Globus pallidus (tissue), 1 donor: ENCODE measurements at regions not wholly inside any gene's neighbourhood (a gene's known extent, or its start where the extent isn't known, plus 50 kb on each side); places are given as distances from the start of the nearest gene placed in this dataset.
"Not testable (repeated sequence)": the region's sequence is repeated elsewhere in the genome, so short reads cannot be mapped to it uniquely, and the experiment has no call there.

ENCODE experiments used
- DNase-seq: peaks from one replicate; pipeline ENCODE4 v3.0.0-alpha.2; 2015; ENCODE audit warnings: low spot score

DNA sequence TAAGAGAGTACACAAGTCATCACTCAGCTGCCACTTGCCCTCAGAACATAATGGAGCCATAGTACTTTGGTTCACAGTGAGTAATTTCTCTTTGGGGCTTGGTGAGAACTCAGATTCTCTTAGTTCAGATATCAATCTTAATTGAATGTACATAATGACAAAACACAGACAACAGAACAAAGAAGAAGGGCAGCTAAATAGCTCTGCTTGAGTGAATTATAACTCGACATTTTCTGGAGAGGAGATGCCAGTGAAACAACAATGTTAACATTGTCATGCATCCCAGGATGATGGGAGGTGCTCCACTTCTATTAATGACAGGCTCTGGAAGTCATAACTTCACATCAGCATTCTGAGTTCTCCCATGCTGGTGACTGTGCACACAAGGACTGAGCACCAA, 508.1 kb downstream of the TMEM135 start:
- no peak for DNase-seq

DNA sequence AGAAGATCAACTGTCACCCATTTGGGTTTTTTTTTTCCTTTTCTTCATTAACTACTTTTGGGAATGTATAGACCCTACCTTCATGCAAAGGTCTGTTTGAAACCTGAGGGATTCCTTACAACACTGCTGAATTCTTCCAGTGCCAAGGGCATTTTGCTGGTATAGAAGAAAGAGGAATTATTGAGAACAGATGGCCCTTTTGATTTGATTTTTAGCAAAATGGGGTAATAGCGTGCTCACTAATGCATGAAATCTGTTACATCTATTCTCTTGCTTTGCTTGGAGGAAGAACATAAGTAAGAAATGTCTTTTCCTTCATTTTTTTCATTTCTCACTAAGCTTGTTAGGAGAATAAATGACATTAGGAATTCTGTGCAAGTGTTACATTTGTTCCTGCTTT, 501.9 kb downstream of the TMEM135 start:
- no peak for DNase-seq

DNA sequence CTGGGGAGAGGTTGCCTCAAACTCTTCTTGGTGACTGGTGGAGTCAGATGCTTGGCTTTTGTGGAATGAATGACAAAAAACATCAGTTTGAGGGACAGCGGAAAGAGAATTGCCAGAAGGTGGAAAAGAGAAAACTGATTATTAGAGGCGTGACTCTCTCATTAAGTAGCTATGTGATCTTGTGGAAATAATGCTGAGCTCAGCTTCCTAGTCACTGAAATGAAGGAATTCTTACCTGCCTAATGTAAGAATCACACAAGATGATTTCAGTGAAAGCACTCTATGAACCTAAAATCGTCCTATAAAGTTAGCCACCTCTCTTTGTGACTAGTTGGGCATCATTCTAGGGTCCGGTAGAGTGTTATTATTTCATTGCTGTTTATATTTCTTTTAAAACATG, 498.8 kb downstream of the TMEM135 start:
- no peak for DNase-seq

DNA sequence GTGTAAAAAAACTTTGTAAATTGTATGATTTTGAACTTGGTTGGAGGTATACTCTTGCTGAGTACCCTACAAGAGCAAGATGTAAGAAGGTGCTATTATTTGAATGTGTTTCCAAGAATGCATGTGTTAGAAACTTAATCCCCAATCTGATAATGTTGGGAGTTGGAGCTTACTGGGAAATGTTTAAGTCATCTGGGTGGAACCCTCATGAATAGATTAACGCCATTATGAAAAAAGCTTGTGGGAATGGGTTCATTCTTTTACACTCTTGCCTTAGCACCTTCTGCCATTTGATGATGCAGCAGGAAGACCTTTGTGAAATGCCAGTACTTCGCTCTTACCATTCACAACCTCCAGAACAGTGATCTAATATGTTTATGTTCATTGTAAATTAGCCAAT, 498.3 kb downstream of the TMEM135 start:
- DNase-seq, result no peak

DNA sequence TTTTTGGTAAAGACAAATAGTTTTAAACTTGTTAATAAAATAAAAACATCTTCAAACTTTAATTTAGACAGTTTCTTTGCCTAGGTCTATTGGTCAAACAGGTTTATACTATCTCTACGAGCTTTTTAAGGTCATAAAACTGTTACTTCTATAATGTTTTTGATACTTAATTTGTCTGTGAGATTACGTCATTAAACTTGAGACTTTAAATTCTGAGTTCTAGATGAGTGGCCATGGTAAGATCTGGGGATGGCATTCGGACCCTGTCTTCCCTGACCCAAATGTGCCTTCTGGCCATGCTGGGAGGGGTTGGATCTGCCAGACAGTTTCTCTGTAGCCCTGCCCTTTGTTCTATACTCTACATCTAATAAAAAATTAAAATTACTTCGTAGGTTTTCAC, 497.8 kb downstream of the TMEM135 start:
- no peak for DNase-seq

DNA sequence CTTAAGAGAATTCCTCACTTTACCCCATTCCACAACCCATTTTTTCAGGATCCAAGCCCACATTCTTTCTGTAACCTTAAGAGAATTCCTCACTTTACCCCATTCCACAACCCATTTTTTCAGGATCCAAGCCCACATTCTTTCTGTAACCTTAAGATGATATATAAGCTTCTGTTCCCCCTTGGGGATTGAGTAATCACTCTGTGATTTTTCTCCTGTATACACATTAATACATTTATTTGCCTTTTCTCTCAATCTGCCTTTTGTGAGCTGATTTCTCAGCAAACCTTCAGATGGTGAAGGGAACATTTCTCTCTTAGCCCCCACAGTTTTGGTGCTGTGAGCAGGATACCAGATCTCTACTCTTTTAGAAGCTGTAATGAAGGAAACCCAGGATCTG, 494.1 kb downstream of the TMEM135 start:
- not testable (repeated sequence) for DNase-seq

DNA sequence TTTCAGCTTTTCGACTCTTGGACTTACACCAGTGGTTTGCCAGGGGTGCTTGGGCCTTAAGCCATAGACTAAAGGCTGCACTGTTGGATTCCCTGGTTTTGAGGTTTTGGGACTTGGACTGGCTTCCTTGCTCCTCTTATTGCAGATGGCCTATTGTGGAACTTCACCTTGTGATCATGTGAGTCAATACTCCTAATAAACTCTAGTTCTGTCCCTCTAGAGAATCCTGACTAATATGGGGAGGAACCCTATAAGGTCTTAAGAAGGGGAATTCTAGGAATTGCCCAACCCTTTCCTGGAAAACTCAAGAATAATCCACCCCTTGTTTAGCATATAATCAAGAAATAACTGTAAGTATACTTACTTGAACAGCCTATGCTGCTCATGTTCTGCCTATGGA, 491.8 kb downstream of the TMEM135 start:
- DNase-seq, result no peak

DNA sequence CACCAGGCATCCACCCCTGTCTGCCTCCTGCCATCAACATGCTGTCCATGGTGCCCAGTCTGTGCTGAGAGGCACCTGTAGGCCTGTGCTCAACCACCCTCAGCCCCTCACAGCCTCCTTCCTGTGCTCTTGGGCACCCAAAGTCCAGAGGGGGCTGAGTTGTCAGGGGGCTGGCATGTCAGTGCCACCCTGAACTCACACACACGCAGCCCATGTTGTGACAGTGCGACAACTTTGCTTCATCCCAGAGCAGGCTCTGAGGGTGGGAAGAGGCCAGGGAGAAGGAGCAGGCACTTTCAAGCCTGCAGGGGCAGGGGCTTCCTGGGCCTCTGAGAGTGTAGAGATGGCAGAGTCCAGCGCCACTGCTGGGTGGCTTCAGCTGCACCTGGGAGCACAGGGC, 491.0 kb downstream of the TMEM135 start:
- DNase-seq, result no peak

DNA sequence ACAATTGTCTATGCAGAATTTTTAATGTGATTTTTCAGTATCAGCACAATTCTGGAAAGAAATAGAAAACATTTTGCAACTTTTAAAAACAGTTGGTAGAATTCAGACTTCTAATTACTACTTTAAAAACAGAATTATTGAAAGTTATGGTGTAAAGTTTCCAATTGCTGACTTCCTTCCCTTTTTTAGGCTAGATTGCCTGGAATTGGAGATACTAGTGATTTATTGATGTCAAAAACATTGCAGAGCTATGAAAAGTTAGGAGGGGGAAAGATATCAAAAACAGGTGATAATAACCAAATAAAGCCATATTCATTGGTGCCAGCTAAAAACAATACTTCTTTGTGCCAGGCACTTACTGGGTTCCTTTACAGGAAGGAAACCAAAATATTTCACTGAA, 485.5 kb downstream of the TMEM135 start:
- DNase-seq, result no peak

DNA sequence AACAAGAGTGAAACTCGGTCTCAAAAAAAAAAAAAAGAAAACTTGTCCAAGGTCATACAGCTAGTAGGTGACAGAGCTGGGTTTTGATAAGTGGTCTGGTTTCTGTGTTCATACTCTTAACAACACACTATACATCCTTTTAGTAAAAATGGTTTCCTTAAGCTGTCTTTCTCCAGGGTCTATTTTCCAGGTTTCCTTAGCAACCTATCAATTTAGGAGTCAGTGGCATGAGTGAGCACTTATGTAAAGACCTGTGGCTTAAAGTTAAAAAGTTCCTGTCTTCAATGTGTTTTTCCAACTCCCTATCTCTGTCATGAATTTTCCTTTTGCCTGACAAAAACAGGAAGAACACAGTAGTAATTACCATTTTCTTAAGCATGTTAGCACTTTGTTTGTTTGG, 480.5 kb downstream of the TMEM135 start:
- DNase-seq, result no peak

DNA sequence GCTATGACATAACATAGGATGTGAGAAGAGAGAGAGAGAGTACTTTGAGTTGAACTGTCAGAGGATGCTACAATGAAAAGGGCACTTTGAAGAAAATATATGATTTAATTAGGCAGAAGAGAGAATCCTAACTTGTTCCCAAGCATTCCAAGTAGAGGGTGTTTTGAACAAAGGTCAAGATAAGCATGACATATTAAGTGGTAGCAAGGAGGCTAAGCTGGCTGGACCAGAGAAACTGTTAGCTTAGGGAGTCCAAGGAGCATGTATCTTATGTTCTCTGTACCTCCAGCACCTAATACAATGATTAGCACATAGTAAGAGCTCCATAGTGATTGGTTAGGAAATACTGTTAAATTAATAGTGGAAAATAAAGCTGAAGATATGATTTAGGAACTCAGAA, 479.6 kb downstream of the TMEM135 start:
- no peak for DNase-seq

DNA sequence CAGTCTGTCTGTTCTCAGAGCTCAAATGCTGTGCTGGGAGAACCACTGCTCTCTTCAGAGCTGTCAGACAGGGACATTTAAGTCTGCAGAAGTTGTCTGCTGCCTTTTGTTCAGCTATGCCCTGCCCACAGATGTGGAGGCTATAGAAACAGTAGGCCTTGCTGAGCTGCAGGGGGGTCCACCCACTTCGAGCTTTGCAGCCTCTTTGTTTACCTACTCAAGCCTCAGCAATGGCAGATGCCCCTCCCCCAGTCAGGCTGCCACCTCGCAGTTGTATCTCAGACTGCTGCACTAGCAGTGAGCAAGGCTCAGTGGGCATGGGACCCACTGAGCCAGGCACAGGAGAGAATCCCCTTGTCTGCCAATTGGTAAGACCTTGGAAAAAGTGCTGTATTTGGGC, 470.0 kb downstream of the TMEM135 start:
- not testable (repeated sequence) for DNase-seq

DNA sequence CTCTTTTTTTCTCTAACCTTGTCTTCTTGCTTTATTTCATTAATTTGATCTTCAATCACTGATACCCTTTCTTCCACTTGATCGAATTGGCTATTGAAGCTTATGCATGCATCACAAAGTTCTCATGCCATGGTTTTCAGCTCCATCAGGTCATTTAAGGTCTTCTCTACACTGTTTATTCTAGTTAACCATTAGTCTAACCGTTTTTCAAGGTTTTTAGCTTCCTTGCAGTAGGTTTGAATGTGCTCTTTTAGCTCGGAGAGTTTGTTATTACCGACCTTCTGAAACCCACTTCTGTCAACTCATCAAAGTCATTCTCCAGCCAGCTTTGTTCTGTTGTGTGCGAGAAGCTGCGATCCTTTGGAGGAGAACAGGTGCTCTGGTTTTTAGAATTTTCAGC, 469.2 kb downstream of the TMEM135 start:
- not testable (repeated sequence) for DNase-seq

DNA sequence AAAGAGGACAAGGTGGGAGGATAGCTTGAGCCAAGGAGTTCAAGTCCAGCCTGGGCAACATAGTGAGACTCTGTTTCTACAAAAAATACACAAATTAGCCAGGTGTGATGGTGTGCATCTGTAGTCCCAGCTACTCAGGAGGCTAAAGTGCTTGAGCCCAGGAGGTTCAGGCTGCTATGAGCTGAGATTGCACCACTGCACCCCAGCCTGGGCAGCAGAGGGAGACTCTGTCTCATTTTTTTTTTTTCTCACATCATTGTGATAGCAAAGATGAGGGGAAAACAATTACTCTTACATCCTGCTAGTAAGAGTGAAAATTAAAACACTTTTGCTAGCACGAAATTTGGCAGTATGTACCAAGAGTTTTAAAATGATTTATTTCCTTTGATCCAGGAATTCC, 463.7 kb downstream of the TMEM135 start:
- DNase-seq, result no peak

DNA sequence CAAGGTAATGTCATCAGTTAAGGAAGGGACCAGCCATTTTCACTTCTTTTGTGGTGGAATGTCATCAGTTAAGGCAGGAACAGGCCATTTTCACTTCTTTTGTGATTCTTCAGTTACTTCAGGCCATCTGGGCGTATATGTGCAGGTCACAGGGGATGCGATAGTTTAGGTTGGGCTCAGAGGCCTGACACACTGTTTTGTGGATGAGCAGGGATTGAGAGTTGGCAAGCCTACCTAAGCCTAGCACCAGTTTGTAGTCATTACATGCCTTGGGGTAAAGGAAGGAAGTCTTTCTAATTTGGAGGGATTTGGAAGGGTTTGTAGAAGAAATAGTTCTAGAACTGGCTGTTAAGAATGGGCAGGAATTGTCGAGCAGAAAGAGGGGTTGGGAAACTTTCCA, 457.2 kb downstream of the TMEM135 start:
- DNase-seq, result not testable (repeated sequence)

DNA sequence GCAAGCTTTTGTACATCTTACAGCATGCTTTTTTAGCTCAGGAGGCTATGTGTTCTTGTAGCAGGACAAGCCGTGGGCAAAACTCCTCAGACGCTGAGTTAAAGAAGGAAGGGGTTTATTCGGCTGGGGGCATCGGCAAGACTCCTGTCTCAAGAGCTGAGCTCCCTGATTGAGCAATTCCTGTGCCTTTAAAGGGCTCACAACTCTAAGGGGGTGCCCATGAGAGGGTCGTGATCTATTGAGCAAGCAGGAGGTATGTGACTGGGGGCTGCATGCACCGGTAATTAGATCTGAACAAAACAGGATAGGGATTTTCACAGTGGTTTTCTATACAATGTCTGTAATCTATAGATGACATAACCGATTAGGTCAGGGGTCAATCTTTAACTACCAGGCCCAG, 456.3 kb downstream of the TMEM135 start:
- DNase-seq, result not testable (repeated sequence)

DNA sequence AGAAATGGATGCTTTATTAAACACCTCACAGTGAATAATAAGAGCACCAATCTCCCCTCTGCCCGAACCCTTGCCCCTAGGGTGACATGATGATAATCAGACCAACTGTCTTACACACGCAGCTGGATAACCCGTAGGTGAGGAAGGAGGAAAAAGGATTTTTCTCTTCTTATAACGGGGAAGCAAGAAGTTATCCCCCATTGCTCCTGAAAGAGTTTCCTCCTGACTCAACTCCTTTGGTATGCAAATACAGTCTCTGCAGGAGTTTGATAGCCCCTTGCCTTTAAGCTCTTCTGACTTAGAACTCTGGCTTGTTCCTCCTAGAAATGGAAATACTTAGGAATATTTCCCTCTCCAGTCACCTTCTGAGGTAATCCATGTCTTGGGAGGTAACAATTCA, 455.8 kb downstream of the TMEM135 start:
- no peak for DNase-seq

DNA sequence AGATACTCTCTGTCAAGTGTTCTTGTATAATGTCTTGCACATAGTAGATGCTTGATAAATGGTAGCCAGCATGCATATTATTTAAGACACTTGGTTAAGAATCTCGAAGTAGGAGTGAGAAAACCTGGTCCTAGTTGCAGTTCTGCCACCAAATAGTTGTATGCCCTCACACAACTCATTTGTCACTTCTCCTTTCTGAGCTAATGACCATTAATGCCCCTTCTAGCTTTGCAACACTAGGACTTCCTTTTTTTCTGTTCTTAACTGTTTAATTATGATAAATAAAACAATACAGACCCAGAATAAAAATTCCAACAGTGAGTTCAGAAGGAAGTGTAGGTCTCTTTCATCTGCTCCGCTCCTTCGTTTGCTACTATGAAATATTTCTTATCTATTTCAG, 453.6 kb downstream of the TMEM135 start:
- no peak for DNase-seq

DNA sequence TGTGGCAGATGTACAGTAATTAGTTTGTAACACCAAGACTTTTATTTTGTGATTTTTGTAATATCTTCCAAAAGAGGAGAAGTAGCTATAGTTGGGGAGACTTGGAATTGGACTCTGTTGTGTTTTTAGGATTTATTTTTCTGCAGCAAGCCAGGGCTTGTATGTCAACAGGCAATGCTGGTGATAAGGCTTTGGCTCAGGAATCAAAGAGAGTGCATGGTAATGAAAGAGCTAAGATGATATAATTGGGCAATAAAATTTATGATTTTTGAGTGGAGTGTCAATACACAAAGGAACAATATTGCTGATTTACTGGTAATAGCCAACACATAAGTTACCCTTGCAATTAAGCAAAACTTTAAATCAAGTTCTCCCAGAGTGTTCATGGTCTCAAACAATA, 452.9 kb downstream of the TMEM135 start:
- no peak for DNase-seq

DNA sequence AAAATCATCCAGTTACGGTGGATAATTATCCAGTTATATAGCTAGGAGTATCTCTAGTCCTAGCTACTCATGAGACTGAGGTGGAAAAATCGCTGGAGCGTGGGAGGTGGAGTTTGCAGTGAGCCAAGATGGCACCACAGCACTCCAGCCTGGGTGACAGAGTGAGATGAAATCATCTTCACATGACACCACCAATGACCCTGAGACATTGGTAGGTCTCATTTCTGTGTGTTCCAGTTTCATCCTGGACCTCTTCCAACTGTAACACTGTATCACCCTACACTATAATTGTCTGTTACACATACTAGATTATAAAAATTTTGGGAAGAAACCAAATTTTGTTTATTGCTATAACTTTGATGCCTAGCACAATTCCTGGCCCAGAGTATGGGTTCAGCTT, 446.8 kb downstream of the TMEM135 start:
- no peak for DNase-seq

DNA sequence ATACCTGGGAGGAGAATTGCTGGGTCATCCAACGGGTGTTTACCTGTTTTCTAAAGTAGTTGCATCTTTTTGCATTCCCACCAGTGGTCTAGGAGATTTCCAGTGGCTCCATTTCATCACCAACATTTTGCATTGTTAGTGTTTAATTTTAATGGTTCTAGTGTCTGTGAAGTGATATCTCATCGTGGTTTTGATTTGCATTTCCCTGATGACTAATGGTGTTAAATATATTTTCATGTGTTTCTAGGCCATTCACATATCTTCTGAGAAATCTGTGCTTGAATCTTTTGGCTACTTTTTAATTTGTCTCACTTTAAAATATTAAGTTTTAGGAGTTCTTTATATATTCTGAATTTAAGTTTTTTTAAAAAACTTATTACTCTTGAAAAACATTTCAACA, 439.6 kb downstream of the TMEM135 start:
- no peak for DNase-seq

DNA sequence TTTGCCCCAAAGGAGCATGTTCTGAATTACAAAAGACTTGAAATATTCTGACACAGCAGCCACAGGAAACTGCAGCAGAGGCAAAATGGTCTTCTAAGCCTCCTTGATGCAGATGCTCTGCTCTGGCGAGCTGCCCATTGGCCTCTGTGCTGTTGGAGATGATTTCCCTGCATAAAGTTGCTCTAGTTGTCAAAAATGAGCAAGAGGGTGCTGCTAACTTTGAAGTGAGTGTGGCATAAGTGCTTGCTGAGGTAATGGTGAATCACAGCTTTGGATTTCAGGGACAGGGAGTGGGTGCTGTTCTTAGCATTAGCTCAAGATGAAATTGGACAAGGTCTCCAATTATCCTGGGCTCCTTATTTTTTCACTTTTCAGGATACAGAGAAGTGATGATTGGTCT, 435.4 kb downstream of the TMEM135 start:
- no peak for DNase-seq

DNA sequence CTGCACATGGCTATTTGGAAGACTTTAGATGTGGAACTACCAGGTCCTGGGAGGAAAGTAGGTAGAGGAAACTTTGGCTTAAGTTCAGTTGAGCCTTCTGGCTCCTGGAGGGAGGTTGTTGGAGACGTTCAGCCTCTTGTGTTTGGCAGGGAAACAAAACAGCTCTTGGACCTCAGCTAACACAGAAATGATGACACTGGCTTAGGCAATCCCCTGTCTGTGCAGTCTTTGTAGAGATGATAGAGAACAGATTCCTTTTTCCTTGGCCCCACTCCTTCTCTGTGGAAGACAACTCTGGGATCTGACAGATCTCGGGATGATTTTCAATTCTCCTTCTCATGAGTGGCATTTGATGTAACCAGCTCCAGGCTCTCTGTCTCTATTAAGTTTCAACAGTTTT, 428.5 kb downstream of the TMEM135 start:
- DNase-seq, result no peak

DNA sequence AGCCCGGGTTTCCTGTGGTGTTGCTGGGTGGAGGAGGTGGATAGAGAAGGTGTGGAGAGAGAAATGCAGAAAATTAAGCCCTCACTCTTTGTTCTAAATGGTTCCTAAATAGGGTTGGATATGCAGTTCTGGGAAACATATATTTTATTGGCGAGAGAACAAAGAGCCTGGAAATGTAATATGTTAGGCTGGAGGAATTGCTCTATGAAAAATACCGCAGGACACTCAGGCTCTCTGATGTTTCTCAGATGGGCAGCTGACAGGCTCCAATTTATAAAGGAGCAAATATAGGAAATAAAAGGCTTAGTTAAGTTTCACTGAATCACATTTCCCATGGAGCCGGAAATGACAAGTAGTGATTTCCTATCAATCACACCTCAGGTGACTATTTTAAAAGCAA, 428.0 kb downstream of the TMEM135 start:
- no peak for DNase-seq

DNA sequence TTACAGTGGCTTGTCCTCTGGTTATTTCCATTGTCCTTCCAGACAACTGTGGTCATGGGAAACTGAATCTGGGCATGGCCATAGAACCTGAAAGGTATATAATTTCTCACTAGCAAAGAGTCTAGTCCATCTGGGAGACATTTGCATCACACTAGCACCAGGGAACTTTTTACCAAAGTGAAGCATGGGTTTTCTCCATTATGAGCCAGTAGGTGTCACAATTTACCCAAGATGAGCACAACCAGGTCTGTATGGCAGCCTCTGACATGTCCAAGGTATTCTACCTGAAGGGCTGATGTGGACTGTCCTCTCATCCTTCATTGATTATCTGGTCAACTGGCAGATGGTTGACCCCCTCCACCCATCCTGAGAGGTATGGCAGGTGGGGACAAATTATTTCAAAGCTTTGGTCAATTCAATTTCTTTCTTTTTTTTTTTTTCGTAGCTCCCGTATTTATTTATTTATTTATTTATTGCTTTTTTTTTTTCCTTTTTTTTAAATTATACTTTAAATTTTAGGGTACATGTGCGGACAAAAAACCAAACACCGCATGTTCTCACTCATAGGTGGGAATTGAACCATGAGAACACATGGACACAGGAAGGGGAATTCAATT, 425.9 kb downstream of the TMEM135 start:
- DNase-seq, result no peak
